HepG2 (cell line): ENCODE measurements at regions not wholly inside any gene's neighbourhood (a gene's known extent, or its start where the extent isn't known, plus 50 kb on each side); places are given as distances from the start of the nearest gene placed in this dataset.

Experiments used
- AFF4 ChIP-seq: sonication (generic); formaldehyde crosslinking; IDR thresholded peaks from 2 replicates; pipeline ENCODE4 v1.4.0; 2020; ENCODE audit warnings: missing genetic modification reagents
- ATM ChIP-seq: fragments of 450-650 bp; IDR thresholded peaks from 2 replicates; pipeline ENCODE4 v1.7.1; 2017; ENCODE audit warnings: mild to moderate bottlenecking, borderline replicate concordance
- E2F1 ChIP-seq: sonication (generic); formaldehyde crosslinking; IDR thresholded peaks from 2 replicates; pipeline ENCODE4 v1.5.0; 2020; ENCODE audit warnings: missing genetic modification reagents
- ELK4 ChIP-seq: sonication (generic); formaldehyde crosslinking; IDR thresholded peaks from 2 replicates; pipeline ENCODE4 v1.9.0; 2021; ENCODE audit warnings: missing genetic modification reagents, borderline replicate concordance
- FOSL2 ChIP-seq: sonication (generic); formaldehyde crosslinking; IDR thresholded peaks from 2 replicates; pipeline ENCODE4 v1.4.0; 2020; ENCODE audit warnings: missing genetic modification reagents
- FOXA3 ChIP-seq: IDR thresholded peaks from 2 replicates; pipeline ENCODE4 v1.6.1; 2016; ENCODE audit warnings: missing genetic modification reagents, missing compliant biosample characterization
- GATA4 ChIP-seq: sonication (generic); IDR thresholded peaks from 2 replicates; pipeline ENCODE4 v1.6.1; 2016; ENCODE audit warnings: antibody characterized with exemption, low read depth, borderline replicate concordance
- KDM5A ChIP-seq: fragments of 200-600 bp; sonication (generic); IDR thresholded peaks from 2 replicates; pipeline ENCODE4 v1.7.0; 2018; ENCODE audit warnings: antibody characterized with exemption, mild to moderate bottlenecking, low read length, borderline replicate concordance
- KDM6A ChIP-seq: IDR thresholded peaks from 2 replicates; pipeline ENCODE4 v1.6.1; 2016; ENCODE audit warnings: low read depth
- LCORL ChIP-seq, 2 experiments: fragments of 450-650 bp in 1 of 2; sonication (generic) in 1 of 2; formaldehyde crosslinking in 1 of 2; IDR thresholded peaks; 2 replicates each; pipeline versions ENCODE4 v1.5.0 to v1.6.1; 2017 to 2020; ENCODE audit warnings: antibody characterized with exemption in 1 of 2, missing genetic modification reagents in 1 of 2
- PITX1 ChIP-seq: sonication (generic); formaldehyde crosslinking; IDR thresholded peaks from 2 replicates; pipeline ENCODE4 v1.5.1; 2020; ENCODE audit warnings: mild to moderate bottlenecking, missing genetic modification reagents
- TFE3 ChIP-seq: IDR thresholded peaks from 2 replicates; pipeline ENCODE4 v1.6.1; 2016
- TIGD3 ChIP-seq: sonication (generic); formaldehyde crosslinking; IDR thresholded peaks from 2 replicates; pipeline ENCODE4 v1.5.1; 2020; ENCODE audit warnings: mild to moderate bottlenecking, missing genetic modification reagents, borderline replicate concordance
- ZFP41 ChIP-seq: sonication (generic); formaldehyde crosslinking; IDR thresholded peaks from 2 replicates; pipeline ENCODE4 v1.4.0; 2020; ENCODE audit warnings: mild to moderate bottlenecking, missing genetic modification reagents, borderline replicate concordance
- ZNF160 ChIP-seq: sonication (generic); formaldehyde crosslinking; IDR thresholded peaks from 2 replicates; pipeline ENCODE4 v1.8.0; 2022; ENCODE audit warnings: mild to moderate bottlenecking, inconsistent platforms, missing genetic modification reagents
- ZNF34 ChIP-seq: sonication (generic); formaldehyde crosslinking; IDR thresholded peaks from 2 replicates; pipeline ENCODE4 v1.4.0; 2020; ENCODE audit warnings: mild to moderate bottlenecking, missing genetic modification reagents, borderline replicate concordance
- TF ChIP-seq, protein P1 (sequence below): sonication (generic); formaldehyde crosslinking; IDR thresholded peaks from 2 replicates; pipeline ENCODE4 v1.5.0; 2020; ENCODE audit warnings: missing genetic modification reagents

DNA sequence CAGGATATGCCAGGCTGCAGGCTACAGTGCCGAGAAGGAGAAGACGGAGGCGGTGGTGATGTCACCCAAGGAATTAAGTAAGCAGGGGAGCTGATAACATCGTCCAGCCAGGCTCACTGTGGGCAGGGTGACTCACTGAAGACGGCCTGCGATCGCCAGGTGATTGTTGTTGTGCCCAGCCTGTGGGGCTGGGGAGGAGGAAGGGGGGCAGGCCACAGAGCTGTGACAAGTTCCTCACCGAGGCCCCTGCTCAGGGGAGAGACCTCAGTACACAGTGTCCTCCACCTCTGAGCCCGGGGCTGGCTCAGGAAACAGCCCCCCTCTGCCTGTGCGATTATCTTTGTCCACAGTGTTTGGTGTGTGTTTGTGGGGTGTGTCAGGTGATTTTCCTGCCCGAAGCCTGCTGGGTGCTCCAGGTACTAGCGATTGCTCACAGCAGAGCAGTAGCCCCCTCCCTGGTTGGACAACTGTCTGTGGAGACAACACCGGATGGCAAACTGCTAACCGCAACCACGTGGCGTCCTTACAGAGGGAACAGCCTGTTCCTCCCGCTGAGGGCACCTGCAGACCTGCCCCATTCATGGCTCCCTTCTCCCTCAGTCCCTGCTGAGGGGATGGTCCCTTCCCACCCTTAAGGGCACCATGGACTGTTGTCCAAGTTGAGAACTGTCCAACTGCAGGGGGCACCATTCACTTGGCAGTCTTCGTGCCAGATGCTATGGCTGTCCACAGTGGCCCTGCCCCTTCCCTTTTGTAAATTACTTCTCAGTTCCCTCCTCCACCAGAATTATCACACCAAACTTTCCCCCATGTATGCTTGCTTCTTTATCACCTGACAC lies 95.1 kb downstream of the ZFP36L2 start (continued):
- TF ChIP-seq E2F1 (CRISPR knock-in tag) (no peak), KDM5A (no peak), TFE3 (CRISPR knock-in tag) (peak; percentile 89), ATM (no peak), PITX1 (CRISPR knock-in tag) (peak; percentile 59; the same call in 1 of the 2 replicates), ZNF34 (0 out of 2 replicates have a peak, but pooled peaks have one; percentile 3), ELK4 (CRISPR knock-in tag) (no peak), ZFP41 (CRISPR knock-in tag) (no peak), KDM6A (CRISPR knock-in tag) (no peak), TIGD3 (CRISPR knock-in tag) (no peak), GATA4 (no peak; the same call in 1 of the 2 replicates), FOXA3 (CRISPR knock-in tag) (peak; percentile 17; the same call in 1 of the 2 replicates), FOSL2 (CRISPR knock-in tag) (peak; percentile 95), ZNF160 (no peak), LCORL (IDR thresholded peaks at IDR 0.05) (no peak), LCORL (CRISPR knock-in tag; IDR thresholded peaks at IDR 0.05) (peak; percentile 83), AFF4 (CRISPR knock-in tag) (0 out of 2 replicates have a peak, but pooled peaks have one; percentile 28)
- TF ChIP-seq, protein P1, sequence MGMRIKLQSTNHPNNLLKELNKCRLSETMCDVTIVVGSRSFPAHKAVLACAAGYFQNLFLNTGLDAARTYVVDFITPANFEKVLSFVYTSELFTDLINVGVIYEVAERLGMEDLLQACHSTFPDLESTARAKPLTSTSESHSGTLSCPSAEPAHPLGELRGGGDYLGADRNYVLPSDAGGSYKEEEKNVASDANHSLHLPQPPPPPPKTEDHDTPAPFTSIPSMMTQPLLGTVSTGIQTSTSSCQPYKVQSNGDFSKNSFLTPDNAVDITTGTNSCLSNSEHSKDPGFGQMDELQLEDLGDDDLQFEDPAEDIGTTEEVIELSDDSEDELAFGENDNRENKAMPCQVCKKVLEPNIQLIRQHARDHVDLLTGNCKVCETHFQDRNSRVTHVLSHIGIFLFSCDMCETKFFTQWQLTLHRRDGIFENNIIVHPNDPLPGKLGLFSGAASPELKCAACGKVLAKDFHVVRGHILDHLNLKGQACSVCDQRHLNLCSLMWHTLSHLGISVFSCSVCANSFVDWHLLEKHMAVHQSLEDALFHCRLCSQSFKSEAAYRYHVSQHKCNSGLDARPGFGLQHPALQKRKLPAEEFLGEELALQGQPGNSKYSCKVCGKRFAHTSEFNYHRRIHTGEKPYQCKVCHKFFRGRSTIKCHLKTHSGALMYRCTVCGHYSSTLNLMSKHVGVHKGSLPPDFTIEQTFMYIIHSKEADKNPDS (CRISPR knock-in tag) = no peak
